Medulla oblongata (tissue), 1 donor: ENCODE measurements at regions not wholly inside any gene's neighbourhood (a gene's known extent, or its start where the extent isn't known, plus 50 kb on each side); places are given as distances from the start of the nearest gene placed in this dataset.

Experiments
- DNase-seq: peaks from one replicate; pipeline ENCODE4 v3.0.0-alpha.2; 2015; ENCODE audit errors: extremely low spot score

GRCh38 chr14:66351310-66351709, 134.9 kb upstream of the CCDC196 start:
- no peak for DNase-seq

GRCh38 chr14:66359500-66359899, 126.7 kb upstream of the CCDC196 start:
- peak; percentile 77 for DNase-seq

DNA sequence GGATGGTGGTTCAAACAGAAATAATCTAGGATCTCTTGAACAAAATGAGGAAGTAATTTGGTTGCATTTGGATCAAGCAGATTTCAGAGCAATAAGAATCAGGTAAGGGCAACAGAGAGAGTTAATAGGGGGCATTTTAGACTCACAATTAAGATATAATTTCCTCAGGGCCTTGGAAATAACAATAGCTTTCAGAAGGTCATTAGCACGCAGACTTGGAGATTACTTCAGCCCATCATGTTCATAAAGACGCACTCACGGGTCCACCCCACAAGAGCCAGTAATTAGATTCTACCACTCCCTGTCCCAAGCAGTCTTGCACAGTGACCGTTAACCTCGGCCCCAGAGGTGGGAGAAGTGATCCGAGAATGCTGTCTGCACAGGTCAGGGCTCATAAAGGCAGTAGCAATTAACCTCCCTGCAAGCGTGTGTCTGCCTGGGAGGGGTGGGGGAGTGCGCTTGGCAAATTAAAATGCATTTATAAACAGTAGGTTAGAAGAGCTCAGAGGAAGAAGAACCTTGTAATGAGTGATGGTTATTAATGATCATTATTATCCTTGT, 125.7 kb upstream of the CCDC196 start:
- no peak for DNase-seq

- no peak for DNase-seq
Measured at GRCh38 chr14:66361013-66361412, 125.2 kb upstream of the CCDC196 start.

GRCh38 chr14:66365388-66365787, 120.8 kb upstream of the CCDC196 start:
- no peak for DNase-seq

- DNase-seq: no peak
Measured at GRCh38 chr14:66369157-66369697, 116.9 kb upstream of the CCDC196 start.

DNA sequence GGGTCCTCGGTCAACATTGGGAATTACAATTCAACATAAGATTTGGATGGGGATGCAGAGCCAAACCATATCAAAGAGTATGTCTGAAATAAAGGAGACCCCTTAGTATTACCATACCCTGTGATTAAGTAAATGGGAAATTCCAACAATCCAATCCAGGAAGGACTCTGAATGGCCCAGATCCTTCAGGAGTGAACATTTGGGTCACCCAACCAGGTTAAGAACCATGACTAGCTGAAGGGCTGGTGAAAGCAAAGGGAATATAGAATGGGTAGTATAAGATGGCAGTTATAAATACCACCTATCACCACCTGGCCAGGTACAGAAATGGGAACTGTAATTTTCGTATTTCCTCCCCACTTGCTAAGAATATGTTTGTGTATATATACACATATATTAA, 114.4 kb upstream of the CCDC196 start:
- DNase-seq: no peak

DNA sequence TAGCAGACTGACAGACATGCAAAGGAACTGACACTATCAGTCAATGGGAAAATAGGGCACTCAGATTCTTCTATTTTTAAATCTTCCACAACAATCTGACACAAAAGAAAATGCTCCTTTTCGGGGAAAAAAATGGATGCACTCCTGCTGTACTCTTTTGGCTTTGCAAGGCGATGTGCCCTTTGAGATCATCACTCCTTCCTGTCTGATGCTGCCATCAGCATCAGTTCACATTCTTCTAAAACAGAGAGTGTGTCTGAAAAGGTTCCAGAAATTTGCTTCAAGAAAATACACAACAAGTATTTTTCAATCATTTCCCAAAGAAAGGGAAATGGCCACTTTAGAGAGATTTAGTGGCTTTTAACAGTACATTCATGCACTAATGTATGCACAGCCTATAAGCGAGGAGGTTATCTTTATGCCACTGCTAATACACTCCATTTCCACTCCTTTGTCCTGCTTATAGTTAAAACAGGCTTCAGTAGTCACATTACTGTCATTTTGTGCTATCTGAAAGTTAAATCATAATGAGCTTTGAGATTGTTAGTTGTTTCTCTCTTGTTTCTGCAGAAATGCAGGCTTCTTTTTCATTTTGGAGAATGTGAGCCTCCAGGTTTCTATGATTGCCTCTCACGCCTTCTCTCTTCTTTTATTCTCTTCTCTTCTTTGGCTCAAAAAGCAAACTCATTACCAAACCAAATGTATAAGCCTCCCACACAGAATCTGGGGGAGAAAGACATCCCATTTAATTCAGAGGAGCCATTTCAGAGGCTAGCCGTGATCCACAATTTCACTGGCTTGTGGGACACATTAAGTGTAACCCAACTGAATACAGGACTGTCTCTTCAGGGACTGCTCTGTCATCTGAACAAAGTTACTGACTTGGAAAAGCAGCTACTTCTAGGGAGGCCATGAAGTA, 110.9 kb upstream of the CCDC196 start:
- DNase-seq: no peak

- no peak for DNase-seq
Measured at GRCh38 chr14:66377574-66377973, 108.6 kb upstream of the CCDC196 start.

GRCh38 chr14:66378712-66379505, 107.3 kb upstream of the CCDC196 start:
- no peak for DNase-seq

GRCh38 chr14:66380143-66380542, 106.0 kb upstream of the CCDC196 start:
- DNase-seq: no peak

- DNase-seq: no peak
Measured at GRCh38 chr14:66381755-66382154, 104.4 kb upstream of the CCDC196 start.

- DNase-seq: no peak
Measured at GRCh38 chr14:66383257-66383656, 102.9 kb upstream of the CCDC196 start.

DNA sequence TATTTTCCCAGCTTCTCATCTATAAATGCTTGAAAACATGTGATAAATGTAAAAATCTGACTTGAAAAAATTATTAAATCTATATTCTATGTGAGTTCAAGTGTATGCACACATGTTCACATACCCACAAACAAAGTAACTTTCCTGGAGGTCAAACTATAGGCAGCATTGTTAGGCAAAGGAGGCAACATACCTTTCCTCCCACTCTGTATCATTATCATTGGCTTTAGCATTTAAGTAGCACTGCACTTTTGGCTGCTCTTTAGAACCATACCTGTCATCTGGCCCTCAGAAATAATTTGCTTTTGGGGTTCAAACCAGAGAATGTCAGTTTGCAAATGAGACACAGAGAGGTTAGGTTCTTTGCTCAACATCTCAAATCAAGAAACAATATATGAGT, 102.4 kb upstream of the CCDC196 start:
- DNase-seq: no peak

- DNase-seq: no peak
Measured at GRCh38 chr14:66388516-66388915, 97.7 kb upstream of the CCDC196 start.

GRCh38 chr14:66389481-66389880, 96.7 kb upstream of the CCDC196 start:
- no peak for DNase-seq

GRCh38 chr14:66395300-66395699, 90.9 kb upstream of the CCDC196 start:
- DNase-seq: no peak

DNA sequence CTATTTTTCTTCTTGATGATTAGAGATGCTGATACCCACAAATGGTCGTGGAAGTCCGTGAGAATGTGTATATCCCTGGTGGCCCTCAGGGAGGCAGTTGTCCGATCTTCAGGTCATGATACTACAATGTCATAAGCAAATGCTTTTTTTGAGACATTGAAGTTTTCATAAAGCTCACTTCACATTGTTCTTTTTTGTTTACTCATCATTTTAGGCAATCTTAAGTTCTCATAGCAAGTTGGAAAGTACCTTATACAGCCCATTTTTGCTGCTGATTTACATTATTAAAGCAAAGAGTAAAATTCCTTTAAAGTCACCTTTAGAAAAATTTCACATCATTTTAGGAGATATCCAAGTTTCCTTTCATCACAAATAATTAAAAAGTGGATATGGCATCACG, 90.0 kb upstream of the CCDC196 start:
- no peak for DNase-seq

DNA sequence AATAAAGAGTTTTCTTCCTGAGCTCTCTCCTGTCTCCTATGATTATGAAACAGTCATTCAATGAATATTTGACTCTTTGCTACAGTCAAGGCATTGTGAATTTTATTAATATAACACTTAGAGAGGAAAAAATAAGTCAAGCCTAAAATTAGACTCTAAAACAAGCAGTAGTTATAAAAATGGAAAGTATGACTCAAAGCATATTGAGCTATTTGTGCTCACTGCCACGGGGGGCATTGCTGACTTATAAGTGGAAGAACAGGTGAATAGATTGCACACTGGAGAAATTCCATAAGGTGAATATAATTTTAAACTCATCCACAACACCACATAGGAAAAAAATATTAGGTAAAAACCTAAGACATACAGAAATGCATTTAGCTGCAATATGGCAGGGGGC, 87.7 kb upstream of the CCDC196 start:
- DNase-seq: no peak

DNA sequence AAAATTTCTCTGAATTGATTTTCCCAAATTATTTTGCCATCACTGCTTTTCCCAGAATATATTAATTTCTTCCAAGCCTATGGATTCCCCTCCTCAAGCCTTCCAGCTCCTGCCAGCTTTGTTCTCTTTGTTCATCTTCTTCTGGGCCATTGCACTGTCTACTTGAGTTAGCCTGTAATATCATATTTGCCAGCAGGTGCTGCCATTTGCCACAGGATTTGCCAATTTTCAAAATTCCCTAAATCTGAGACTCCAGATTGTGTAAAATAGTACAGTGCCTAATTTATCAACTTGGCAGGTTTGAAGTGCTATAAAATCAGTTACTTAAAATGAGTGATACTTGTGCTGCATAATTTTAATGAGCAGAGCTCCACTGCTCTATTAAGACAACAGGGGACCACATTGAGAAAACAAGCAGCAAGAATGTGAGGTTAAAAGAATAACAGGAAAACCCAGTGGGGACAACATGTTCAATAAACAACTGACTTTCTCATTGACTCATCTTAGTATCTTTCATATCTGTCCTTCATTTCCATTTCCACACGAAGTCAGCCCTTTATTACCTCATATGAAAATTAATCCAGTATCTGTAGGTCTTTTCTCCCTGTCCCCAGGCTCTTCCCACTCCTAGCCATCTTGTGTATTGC, 84.6 kb upstream of the CCDC196 start:
- DNase-seq: no peak

DNA sequence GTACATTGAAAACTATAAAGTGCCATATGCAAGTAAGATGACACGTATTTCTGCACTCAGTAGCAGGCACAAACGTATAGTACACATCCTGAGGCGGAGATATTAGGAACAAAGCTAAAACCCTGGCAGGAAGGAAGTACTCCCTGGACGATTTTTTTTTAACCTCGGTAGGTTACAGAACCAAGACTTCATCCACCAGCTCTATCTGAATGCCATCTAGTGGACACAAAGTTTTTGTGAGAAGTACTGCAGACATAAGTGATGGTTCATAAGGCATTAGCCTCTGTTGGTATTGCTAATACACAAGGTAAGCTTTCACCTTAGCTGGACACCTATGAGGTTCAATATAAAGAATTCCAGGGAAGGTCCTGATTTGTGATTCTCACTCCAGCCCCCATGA, 83.0 kb upstream of the CCDC196 start:
- peak; percentile 63 for DNase-seq

- no peak for DNase-seq
Measured at GRCh38 chr14:66404051-66404545, 82.1 kb upstream of the CCDC196 start.
